Neural crest cell (in vitro differentiated cells): ENCODE measurements at regions not wholly inside any gene's neighbourhood (a gene's known extent, or its start where the extent isn't known, plus 50 kb on each side); places are given as distances from the start of the nearest gene placed in this dataset.

Source experiments
- DNase-seq: peaks from one replicate; pipeline ENCODE4 v3.0.0; 2021; ENCODE audit warnings: low read depth, mixed read lengths, low spot score
- H3K27ac Mint-ChIP-seq: one replicate; pipeline ENCODE4 v1.8.0; 2021; ENCODE audit warnings: mild to moderate bottlenecking, mixed read lengths; ENCODE audit not compliant: unreplicated experiment
- H3K27me3 Mint-ChIP-seq: 2 replicates; pipeline ENCODE4 v1.8.0; 2021; ENCODE audit warnings: low read depth, mild to moderate bottlenecking, mixed read lengths
- H3K36me3 Mint-ChIP-seq: 2 replicates; pipeline ENCODE4 v1.8.0; 2021; ENCODE audit warnings: low read depth, mild to moderate bottlenecking, mixed read lengths
- H3K4me1 Mint-ChIP-seq: 2 replicates; pipeline ENCODE4 v1.8.0; 2021; ENCODE audit warnings: mixed read lengths
- H3K4me3 Mint-ChIP-seq: one replicate; pipeline ENCODE4 v1.8.0; 2021; ENCODE audit warnings: mild to moderate bottlenecking, mixed read lengths
- H3K9me3 Mint-ChIP-seq: 2 replicates; pipeline ENCODE4 v1.8.0; 2021; ENCODE audit warnings: mixed read lengths
- CTCF ChIP-seq: fragments of 200-600 bp; sonication (generic); conservative IDR thresholded peaks from 2 replicates; pipeline ENCODE4 v1.5.0; 2021; ENCODE audit warnings: antibody characterized with exemption, mild to moderate bottlenecking

- DNase-seq, result no peak
- Mint-ChIP-seq H3K4me3 (no peak overlapping the region), H3K27me3 (peaks cover 10% of the 10 kb centered on the region), H3K36me3 (no peaks in the 10 kb centered on the region), H3K4me1 (peaks cover 5% of the 10 kb centered on the region), H3K27ac (no peak overlapping the region), H3K9me3 (no peaks in the 10 kb centered on the region)
- TF ChIP-seq CTCF, result no peak
Measured at GRCh38 chr4:110850461-110851442, 227.9 kb upstream of the PITX2 start.

GRCh38 chr4:110851989-110852388, 229.1 kb upstream of the PITX2 start:
- Mint-ChIP-seq H3K4me3 (no peak overlapping the region), H3K36me3 (no peaks in the 10 kb centered on the region), H3K9me3 (no peaks in the 10 kb centered on the region), H3K27me3 (peaks cover 10% of the 10 kb centered on the region), H3K4me1 (peaks cover 5% of the 10 kb centered on the region), H3K27ac (no peak overlapping the region)
- no peak for DNase-seq
- TF ChIP-seq CTCF, result no peak

GRCh38 chr4:110852793-110853192, 229.9 kb upstream of the PITX2 start:
- H3K4me3 Mint-ChIP-seq, result no peak overlapping the region
- H3K36me3 Mint-ChIP-seq, result no peaks in the 10 kb centered on the region
- peaks cover 5% of the 10 kb centered on the region for H3K4me1 Mint-ChIP-seq
- H3K27me3 Mint-ChIP-seq, result peaks cover 10% of the 10 kb centered on the region
- TF ChIP-seq CTCF, result no peak
- H3K9me3 Mint-ChIP-seq, result no peaks in the 10 kb centered on the region
- H3K27ac Mint-ChIP-seq, result no peak overlapping the region
- DNase-seq, result no peak

- H3K9me3 Mint-ChIP-seq, result no peaks in the 10 kb centered on the region
- no peak for DNase-seq
- H3K36me3 Mint-ChIP-seq, result no peaks in the 10 kb centered on the region
- H3K27me3 Mint-ChIP-seq, result peaks cover 10% of the 10 kb centered on the region
- H3K4me1 Mint-ChIP-seq, result peaks cover 5% of the 10 kb centered on the region
- no peak for TF ChIP-seq CTCF
- no peak overlapping the region for H3K27ac Mint-ChIP-seq
- no peak overlapping the region for H3K4me3 Mint-ChIP-seq
Measured at GRCh38 chr4:110853242-110853641, 230.4 kb upstream of the PITX2 start.

GRCh38 chr4:110854021-110854678, 231.3 kb upstream of the PITX2 start:
- no peak for DNase-seq
- Mint-ChIP-seq H3K36me3 (no peaks in the 10 kb centered on the region), H3K9me3 (no peaks in the 10 kb centered on the region), H3K4me3 (no peak overlapping the region), H3K27ac (no peak overlapping the region), H3K4me1 (peaks cover 5% of the 10 kb centered on the region), H3K27me3 (peaks cover 10% of the 10 kb centered on the region)
- no peak for TF ChIP-seq CTCF
